ENCODE measurements at regions not wholly inside any gene's neighbourhood (a gene's known extent, or its start where the extent isn't known, plus 50 kb on each side); places are given as distances from the start of the nearest gene placed in this dataset.
"Not testable (repeated sequence)": the region's sequence is repeated elsewhere in the genome, so short reads cannot be mapped to it uniquely, and the experiment has no call there.

DNA sequence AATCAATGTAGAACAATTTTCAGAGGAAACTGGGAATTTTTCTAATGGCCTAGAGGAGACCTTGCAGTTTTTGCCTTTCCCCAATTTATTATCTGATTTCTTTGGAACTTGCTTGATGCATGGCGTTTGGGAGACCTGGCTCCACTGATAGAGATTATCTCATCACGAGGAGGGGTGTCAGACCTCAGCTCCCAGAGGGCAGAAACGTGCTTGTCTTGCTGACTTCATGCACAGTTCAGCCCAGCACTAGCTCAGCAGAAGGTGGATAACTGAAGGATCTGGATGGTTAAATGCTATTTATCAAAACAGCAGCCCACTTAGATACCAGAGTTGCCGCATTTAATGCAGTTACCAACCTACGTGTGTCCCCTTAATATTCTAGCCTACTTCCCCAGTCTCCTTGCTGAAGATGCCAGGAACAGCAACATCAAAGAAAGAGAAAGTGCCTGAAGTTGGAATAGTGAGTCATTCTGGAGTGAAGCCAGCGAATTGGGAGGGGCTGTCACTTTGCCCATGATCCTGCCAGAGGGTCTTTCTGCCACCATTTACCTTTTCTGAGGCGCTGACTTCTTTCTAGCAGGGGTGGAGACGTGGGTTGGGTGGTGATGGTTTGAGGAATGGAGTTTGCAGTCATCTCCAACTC is 133.5 kb upstream of the CADM1 start:
- intact Hi-C loops (cut with DNase I) = no loop called here
- Histone ChIP-seq H3K9me3 (replicated peaks in 1 of 3) (no peaks in the 10 kb centered on the region), H3K4me3 (no peak overlapping the region), H3K27me3 (peaks cover 6% of the 10 kb centered on the region), H3K27ac (no peak overlapping the region), H3K36me3 (replicated peaks in 1 of 2) (no peaks in the 10 kb centered on the region), H3K4me1 (replicated peaks in 1 of 2) (no peaks in the 10 kb centered on the region)
- no peak for DNase-seq
- 49 to 55% (median 54%) methylated on average over 8 of the region's 8 CpGs for WGBS, 4 donors
- TF ChIP-seq, protein P1, sequence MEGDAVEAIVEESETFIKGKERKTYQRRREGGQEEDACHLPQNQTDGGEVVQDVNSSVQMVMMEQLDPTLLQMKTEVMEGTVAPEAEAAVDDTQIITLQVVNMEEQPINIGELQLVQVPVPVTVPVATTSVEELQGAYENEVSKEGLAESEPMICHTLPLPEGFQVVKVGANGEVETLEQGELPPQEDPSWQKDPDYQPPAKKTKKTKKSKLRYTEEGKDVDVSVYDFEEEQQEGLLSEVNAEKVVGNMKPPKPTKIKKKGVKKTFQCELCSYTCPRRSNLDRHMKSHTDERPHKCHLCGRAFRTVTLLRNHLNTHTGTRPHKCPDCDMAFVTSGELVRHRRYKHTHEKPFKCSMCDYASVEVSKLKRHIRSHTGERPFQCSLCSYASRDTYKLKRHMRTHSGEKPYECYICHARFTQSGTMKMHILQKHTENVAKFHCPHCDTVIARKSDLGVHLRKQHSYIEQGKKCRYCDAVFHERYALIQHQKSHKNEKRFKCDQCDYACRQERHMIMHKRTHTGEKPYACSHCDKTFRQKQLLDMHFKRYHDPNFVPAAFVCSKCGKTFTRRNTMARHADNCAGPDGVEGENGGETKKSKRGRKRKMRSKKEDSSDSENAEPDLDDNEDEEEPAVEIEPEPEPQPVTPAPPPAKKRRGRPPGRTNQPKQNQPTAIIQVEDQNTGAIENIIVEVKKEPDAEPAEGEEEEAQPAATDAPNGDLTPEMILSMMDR (IDR thresholded peaks at IDR 0.05) = no peak
- no peak for TF ChIP-seq POLR2A (IDR thresholded peaks at IDR 0.05)

DNA sequence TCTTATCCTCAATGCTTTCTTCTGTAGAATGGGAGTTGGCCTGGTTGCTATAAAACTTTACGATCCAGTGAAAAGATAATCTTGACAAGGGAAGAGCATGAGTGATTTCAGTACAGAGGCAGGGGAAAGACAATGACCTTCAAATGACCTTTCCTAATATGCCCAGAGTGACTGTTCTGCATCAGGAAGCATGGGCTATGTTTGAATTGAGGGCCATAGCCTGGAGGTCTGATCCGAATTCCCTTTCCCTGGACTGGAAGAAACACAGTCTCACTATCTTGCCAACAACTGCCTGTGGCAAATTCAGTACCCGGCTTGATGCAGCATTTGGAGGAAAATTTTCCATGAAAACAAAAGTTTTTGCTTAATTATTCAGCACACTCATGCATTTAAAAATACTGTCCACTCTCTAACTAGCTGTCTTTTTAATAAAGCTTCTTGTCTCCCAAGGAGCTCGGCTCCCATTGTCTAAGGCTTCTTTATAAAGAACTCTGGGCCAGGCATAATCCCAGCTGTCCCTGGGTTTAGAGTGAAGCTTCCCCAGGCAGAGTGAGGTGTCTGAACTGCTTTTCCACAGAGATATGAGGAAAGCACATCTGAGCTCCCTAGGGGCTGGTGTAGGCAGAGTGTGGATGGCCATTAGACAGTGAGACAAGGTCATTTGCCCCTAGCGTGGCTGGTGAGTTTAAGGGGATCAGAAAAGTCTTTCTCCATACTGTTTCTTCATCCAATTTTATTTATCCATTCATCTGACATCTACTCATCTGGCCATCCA is 132.7 kb upstream of the CADM1 start:
- no peak overlapping the region for H3K4me3 ChIP-seq
- peaks cover 6% of the 10 kb centered on the region for H3K27me3 ChIP-seq
- WGBS, 4 donors = 74 to 84% (median 81%) methylated on average over 5 of the region's 5 CpGs
- DNase-seq = no peak
- TF ChIP-seq, protein P1 (IDR thresholded peaks at IDR 0.05) = no peak
- TF ChIP-seq POLR2A (IDR thresholded peaks at IDR 0.05) = no peak
- no peak overlapping the region for H3K27ac ChIP-seq
- H3K9me3 ChIP-seq (replicated peaks in 1 of 3) = no peaks in the 10 kb centered on the region
- no peaks in the 10 kb centered on the region for H3K36me3 ChIP-seq (replicated peaks in 1 of 2)
- H3K4me1 ChIP-seq (replicated peaks in 1 of 2) = no peaks in the 10 kb centered on the region
- intact Hi-C loops (cut with DNase I) = no loop called here

DNA sequence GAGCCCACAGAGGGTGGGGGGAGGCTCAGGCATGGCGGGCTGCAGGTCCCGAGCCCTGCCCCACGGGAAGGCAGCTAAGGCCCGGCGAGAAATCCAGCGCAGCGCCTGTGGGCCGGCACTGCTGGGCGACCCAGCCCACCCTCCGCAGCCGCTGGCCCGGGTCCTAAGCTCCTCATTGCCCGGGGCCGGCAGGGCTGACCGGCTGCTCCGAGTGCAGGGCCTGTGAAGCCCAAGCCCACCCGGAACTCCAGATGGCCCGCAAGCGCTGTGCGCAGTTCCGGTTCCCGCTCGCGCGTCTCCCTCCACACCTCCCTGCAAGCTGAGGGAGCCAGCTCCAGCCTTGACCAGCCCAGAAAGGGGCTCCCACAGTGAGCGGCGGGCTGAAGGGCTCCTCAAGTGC is 129.8 kb upstream of the CADM1 start:
- not testable (repeated sequence) for H3K4me1 ChIP-seq (replicated peaks in 1 of 2)

DNA sequence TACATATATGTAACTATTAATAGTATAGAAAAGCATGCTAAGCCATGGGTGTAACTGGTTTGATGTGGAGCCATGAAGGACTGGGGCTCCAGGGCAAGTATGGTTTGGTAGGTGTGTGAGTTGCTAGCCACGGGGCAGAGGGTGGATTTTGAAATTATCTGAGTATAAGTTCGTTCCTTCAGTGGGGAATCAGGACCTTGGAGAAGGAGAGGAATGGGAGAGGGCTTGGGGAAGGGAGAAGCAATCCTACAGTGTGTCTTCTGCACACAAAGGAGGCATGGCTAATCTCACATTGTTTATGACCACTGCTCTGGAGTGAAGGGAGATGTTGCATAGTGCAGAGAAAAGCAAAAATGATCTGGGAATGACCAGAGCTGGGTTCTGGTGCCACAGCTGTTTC is 127.8 kb upstream of the CADM1 start:
- TF ChIP-seq, protein P1 (IDR thresholded peaks at IDR 0.05) = no peak
- no peak for TF ChIP-seq POLR2A (IDR thresholded peaks at IDR 0.05)
- no peaks in the 10 kb centered on the region for H3K27me3 ChIP-seq
- no peaks in the 10 kb centered on the region for H3K36me3 ChIP-seq (replicated peaks in 1 of 2)
- no peak overlapping the region for H3K4me3 ChIP-seq
- H3K4me1 ChIP-seq (replicated peaks in 1 of 2) = no peaks in the 10 kb centered on the region
- H3K9me3 ChIP-seq (replicated peaks in 1 of 3) = no peaks in the 10 kb centered on the region
- no peak for DNase-seq
- WGBS, 4 donors = 80 to 94% (median 91%) methylated on average over 2 of the region's 2 CpGs
- no peak overlapping the region for H3K27ac ChIP-seq
- intact Hi-C loops (cut with DNase I) = no loop called here

More for the DNA sequence above, 129.8 kb upstream of the CADM1 start:
- 96 to 97% (median 96%) methylated on average over 17 to 27 of the region's 27 CpGs for WGBS, 4 donors
- H3K4me3 ChIP-seq; DNase-seq; H3K27ac ChIP-seq; H3K9me3 ChIP-seq (replicated peaks in 1 of 3); intact Hi-C loops (cut with DNase I); H3K36me3 ChIP-seq (replicated peaks in 1 of 2); H3K27me3 ChIP-seq: not testable (repeated sequence)
